GM12878 (cell line): ENCODE measurements at regions not wholly inside any gene's neighbourhood (a gene's known extent, or its start where the extent isn't known, plus 50 kb on each side); places are given as distances from the start of the nearest gene placed in this dataset.

Experiments
- ATAC-seq: fragments of 200-7000 bp; cut with Tn5 transposase; 3 replicates; pipeline ENCODE4 v1.9.1; 2020; ENCODE audit warnings: mild to moderate bottlenecking, moderate library complexity
- BruUV-seq: library from RNA; stranded (reverse); fragments of 400-500 nt; replicated peaks from 2 replicates; lab custom pipeline; 2021; lab: Mats Ljungman, UMichigan
- CTCF ChIA-PET: fragments of 300-600 bp; sonication (Branson Sonifier 250); formaldehyde crosslinking; extraction: SDS; loops from one replicate; lab custom pipeline; 2021; ENCODE audit warnings: inconsistent platforms; lab: Yijun Ruan, JAX
- POLR2A ChIA-PET: fragments of 350-600 bp; formaldehyde crosslinking; extraction: SDS; loops from one replicate; lab custom pipeline; 2021; ENCODE audit warnings: inconsistent platforms; lab: Charles Lee
- RAD21 ChIA-PET: fragments of 300-600 bp; sonication (Branson Sonifier 250); formaldehyde crosslinking; loops from one replicate; lab custom pipeline; 2023; ENCODE audit warnings: antibody characterized with exemption; ENCODE audit not compliant: unreplicated experiment; lab: Charles Lee
- SMC1A ChIA-PET: fragments of 300-600 bp; sonication (Branson Sonifier 250); formaldehyde crosslinking; loops from one replicate; lab custom pipeline; 2023; ENCODE audit not compliant: unreplicated experiment, uncharacterized antibody; lab: Charles Lee
- DNase-seq: peaks from one replicate; pipeline ENCODE4 v3.0.0-alpha.2; 2011; ENCODE audit warnings: low read depth, low spot score
- FAIRE-seq: peaks from 3 replicates; lab custom pipeline; 2011; peaks lifted over from hg19 to GRCh38; lab: Jason Lieb, UNC
- H2AFZ ChIP-seq: 2 replicates; pipeline ENCODE4 v1.6.0; 2011; ENCODE audit warnings: low read depth, low read length, control low read depth; ENCODE audit not compliant: control insufficient read depth
- H3K27ac ChIP-seq: 2 replicates; pipeline ENCODE4 v1.5.1; 2011; ENCODE audit warnings: control low read depth; ENCODE audit not compliant: control insufficient read depth, insufficient read depth
- H3K27me3 ChIP-seq, 2 experiments: replicated peaks in 1 of 2; 2 replicates each; pipeline versions ENCODE4 v1.6.0 to v1.6.1; 2011; ENCODE audit warnings: low read length in 1 of 2; ENCODE audit not compliant: control insufficient read depth in 2 of 2, insufficient read depth in 2 of 2
- H3K36me3 ChIP-seq, 2 experiments: 2 replicates each; pipeline ENCODE4 v1.5.1; 2011; ENCODE audit warnings: low read length in 1 of 2; ENCODE audit not compliant: control insufficient read depth in 2 of 2, insufficient read depth in 2 of 2
- H3K4me1 ChIP-seq: 2 replicates; pipeline ENCODE4 v1.6.1; 2011; ENCODE audit warnings: mild to moderate bottlenecking, low read length, moderate library complexity, mixed read lengths; ENCODE audit not compliant: control insufficient read depth, insufficient read depth
- H3K4me2 ChIP-seq: 2 replicates; pipeline ENCODE4 v1.6.0; 2011; ENCODE audit warnings: control low read depth; ENCODE audit not compliant: control insufficient read depth, insufficient read depth
- H3K4me3 ChIP-seq: fragments of 200-600 bp; sonication (generic); 2 replicates; pipeline ENCODE4 v1.5.1; 2016
- H3K79me2 ChIP-seq: 2 replicates; pipeline ENCODE4 v1.6.0; 2011; ENCODE audit warnings: low read length; ENCODE audit not compliant: control insufficient read depth, insufficient read depth
- H3K9ac ChIP-seq: 2 replicates; pipeline ENCODE4 v1.8.0; 2011; ENCODE audit warnings: low read length, control low read depth, mixed read lengths; ENCODE audit not compliant: control insufficient read depth, insufficient read depth
- H3K9me3 ChIP-seq: replicated peaks from 3 replicates; pipeline ENCODE4 v1.5.1; 2011; ENCODE audit warnings: mild to moderate bottlenecking, low read length; ENCODE audit not compliant: control insufficient read depth, insufficient read depth
- H4K20me1 ChIP-seq: 2 replicates; pipeline ENCODE4 v1.6.0; 2011; ENCODE audit not compliant: control insufficient read depth, insufficient read depth
- CBX3 ChIP-seq: fragments of 200-600 bp; sonication (generic); IDR thresholded peaks from 2 replicates; pipeline ENCODE4 v1.6.1; 2016; ENCODE audit warnings: low read depth, borderline replicate concordance
- CTCF ChIP-seq, 3 experiments: IDR thresholded peaks in 2 of 3; conservative IDR thresholded peaks in 1 of 3; 2 replicates each; pipeline ENCODE4 v1.5.1; 2011; ENCODE audit warnings: low read depth in 3 of 3, low read length in 3 of 3, mild to moderate bottlenecking in 3 of 3, control low read depth in 2 of 3, moderate library complexity in 2 of 3, inconsistent platforms in 1 of 3, mixed read lengths in 1 of 3; ENCODE audit not compliant: control insufficient read depth in 2 of 3, insufficient read depth in 1 of 3; ENCODE audit errors: extremely low read depth in 1 of 3
- EED ChIP-seq: sonication (generic); IDR thresholded peaks from 2 replicates; pipeline ENCODE4 v1.6.1; 2016; ENCODE audit warnings: antibody characterized with exemption, low read depth
- MXI1 ChIP-seq: fragments of 150-350 bp; IDR thresholded peaks from 2 replicates; pipeline ENCODE4 v1.6.1; 2011; ENCODE audit warnings: low read depth, mild to moderate bottlenecking, inconsistent platforms, low read length, improper control_type of control experiment
- NBN ChIP-seq: fragments of 450-650 bp; IDR thresholded peaks from 2 replicates; pipeline ENCODE4 v1.6.1; 2016
- NFIC ChIP-seq: IDR thresholded peaks from 2 replicates; pipeline ENCODE4 v1.6.1; 2012; ENCODE audit warnings: low read depth, mild to moderate bottlenecking, inconsistent platforms, low read length, moderate library complexity
- NR2F1 ChIP-seq: fragments of 450-650 bp; conservative IDR thresholded peaks from 2 replicates; pipeline ENCODE4 v1.6.1; 2017; ENCODE audit warnings: mild to moderate bottlenecking
- PKNOX1 ChIP-seq: fragments of 450-650 bp; IDR thresholded peaks from 2 replicates; pipeline ENCODE4 v1.6.1; 2016; ENCODE audit warnings: mild to moderate bottlenecking
- PML ChIP-seq: IDR thresholded peaks from 2 replicates; pipeline ENCODE4 v1.6.1; 2012; ENCODE audit warnings: low read length, inconsistent platforms
- POLR2AphosphoS2 ChIP-seq: IDR thresholded peaks from 2 replicates; pipeline ENCODE4 v1.6.1; 2011; ENCODE audit warnings: low read depth, mild to moderate bottlenecking, low read length, improper control_type of control experiment, moderate library complexity
- SPI1 ChIP-seq: IDR thresholded peaks from 2 replicates; pipeline ENCODE4 v1.6.1; 2011; ENCODE audit warnings: low read depth, mild to moderate bottlenecking, low read length, moderate library complexity, borderline replicate concordance; ENCODE audit not compliant: insufficient read depth
- SREBF2 ChIP-seq: IDR thresholded peaks from 2 replicates; pipeline ENCODE4 v1.6.1; 2012; ENCODE audit warnings: mild to moderate bottlenecking, low read length
- USF2 ChIP-seq: IDR thresholded peaks from 2 replicates; pipeline ENCODE4 v1.6.1; 2011; ENCODE audit warnings: low read depth, low read length, improper control_type of control experiment, borderline replicate concordance
- WGBS: methylation state at CpG from one replicate; pipeline ENCODE4 v1.1.6; 2016; ENCODE audit warnings: low lambda C conversion rate; ENCODE audit not compliant: insufficient replicate concordance, insufficient coverage; ENCODE audit errors: missing lambda C conversion rate; 5-methylcytosine and 5-hydroxymethylcytosine counted together
- in situ Hi-C: fragments of 300-500 bp; cut with MboI; formaldehyde crosslinking; loops from 9 replicates; pipeline ENCODE4 v1.14.3; 2018; ENCODE audit warnings: mixed read lengths
- intact Hi-C: fragments of 100-400 bp; cut with micrococcal nuclease; formaldehyde crosslinking; loops from one replicate; pipeline ENCODE4 v1.14.2; 2022; ENCODE audit not compliant: unreplicated experiment

- TF ChIP-seq PML (no peak), POLR2AphosphoS2 (no peak), MXI1 (no peak), NBN (no peak), SPI1 (no peak), EED (no peak), USF2 (no peak), CTCF (IDR thresholded peaks at IDR 0.05 in 2 of 3, conservative IDR thresholded peaks at IDR 0.05 in 1 of 3; ENCODE audit: control insufficient read depth in 2 of 3, extremely low read depth in 1 of 3, insufficient read depth in 1 of 3, low read depth in 3 of 3, low read length in 3 of 3) (no peak), CBX3 (no peak), NR2F1 (no peak), SREBF2 (no peak), PKNOX1 (no peak), NFIC (no peak)
- DNase-seq = no peak
- no peak overlapping the region for H3K9ac ChIP-seq
- no peaks in the 10 kb centered on the region for H3K27me3 ChIP-seq
- H3K79me2 ChIP-seq = no peaks in the 10 kb centered on the region
- intact Hi-C loops (no loop called here), in situ Hi-C loops (no loop called here)
- no peaks in the 10 kb centered on the region for H3K9me3 ChIP-seq
- RAD21 ChIA-PET = no interaction called here
- H4K20me1 ChIP-seq = no peaks in the 10 kb centered on the region
- SMC1A ChIA-PET = no interaction called here
- no peak for ATAC-seq
- no peak overlapping the region for H2AFZ ChIP-seq
- no peak overlapping the region for H3K27ac ChIP-seq
- H3K4me3 ChIP-seq = no peak overlapping the region
- FAIRE-seq = no peak
- POLR2A ChIA-PET = no interaction called here
- WGBS = 0% methylated on average over 1 of the region's 1 CpG
- no peaks in the 10 kb centered on the region for H3K4me1 ChIP-seq
- no peaks in the 10 kb centered on the region for H3K36me3 ChIP-seq
- CTCF ChIA-PET = interaction anchor here (0.6 kb wide), 1 partner anchor 1030 kb away, joined by 3 read pairs; no protein-coding TSS in a partner anchor
- H3K4me2 ChIP-seq = no peak overlapping the region
- BruUV-seq = no TSS peak
Measured at GRCh38 chr5:98442448-98442847, 331.0 kb upstream of the RGMB start.
